NOMO-1 treated with DMSO at 0.1 percent for 48 hours (cell line): ENCODE measurements at regions not wholly inside any gene's neighbourhood (a gene's known extent, or its start where the extent isn't known, plus 50 kb on each side); places are given as distances from the start of the nearest gene placed in this dataset.
"Not testable (repeated sequence)": the region's sequence is repeated elsewhere in the genome, so short reads cannot be mapped to it uniquely, and the experiment has no call there.

Source experiments
- DNase-seq: peaks from one replicate; lab custom pipeline; 2025; ENCODE audit not compliant: unreplicated experiment; lab: John Stamatoyannopoulos, UW

DNA sequence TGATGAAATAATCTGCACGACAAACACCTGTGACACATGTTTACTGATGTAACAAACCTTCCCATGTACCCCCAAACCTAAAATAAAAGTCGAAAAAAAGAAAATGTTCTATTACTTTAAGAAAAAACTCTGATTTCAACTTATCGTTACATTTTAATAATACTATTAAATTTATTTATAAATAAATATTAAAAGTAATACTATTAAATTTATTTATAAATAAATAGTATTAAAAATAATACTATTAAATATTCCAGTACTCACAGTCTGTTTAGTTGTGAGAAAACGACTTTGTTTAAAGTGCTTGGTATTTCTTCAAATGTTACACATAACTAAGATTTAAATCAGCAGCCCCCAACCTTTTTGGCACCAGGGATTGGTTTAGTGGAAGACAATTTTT lies 471.6 kb upstream of the PRKX start:
- DNase-seq = no peak

DNA sequence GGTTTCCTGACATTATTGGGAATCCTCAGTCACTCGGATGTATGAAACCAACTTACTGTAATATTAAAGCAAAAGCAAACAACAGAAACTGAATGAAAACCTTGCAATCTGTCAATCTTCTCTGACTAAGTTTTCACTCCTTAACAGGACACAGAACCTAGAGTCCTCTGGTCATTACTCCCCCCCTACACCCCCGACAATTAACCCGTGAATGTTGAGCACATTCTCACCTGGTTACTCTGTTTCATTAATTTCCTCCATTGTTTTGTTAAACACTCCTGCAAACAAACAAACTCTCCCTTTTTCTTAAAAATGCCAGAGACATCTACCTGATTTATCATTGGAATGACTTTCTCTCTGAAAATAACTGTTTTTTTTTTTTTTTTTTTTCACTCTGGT lies 469.0 kb upstream of the PRKX start:
- no peak for DNase-seq

DNA sequence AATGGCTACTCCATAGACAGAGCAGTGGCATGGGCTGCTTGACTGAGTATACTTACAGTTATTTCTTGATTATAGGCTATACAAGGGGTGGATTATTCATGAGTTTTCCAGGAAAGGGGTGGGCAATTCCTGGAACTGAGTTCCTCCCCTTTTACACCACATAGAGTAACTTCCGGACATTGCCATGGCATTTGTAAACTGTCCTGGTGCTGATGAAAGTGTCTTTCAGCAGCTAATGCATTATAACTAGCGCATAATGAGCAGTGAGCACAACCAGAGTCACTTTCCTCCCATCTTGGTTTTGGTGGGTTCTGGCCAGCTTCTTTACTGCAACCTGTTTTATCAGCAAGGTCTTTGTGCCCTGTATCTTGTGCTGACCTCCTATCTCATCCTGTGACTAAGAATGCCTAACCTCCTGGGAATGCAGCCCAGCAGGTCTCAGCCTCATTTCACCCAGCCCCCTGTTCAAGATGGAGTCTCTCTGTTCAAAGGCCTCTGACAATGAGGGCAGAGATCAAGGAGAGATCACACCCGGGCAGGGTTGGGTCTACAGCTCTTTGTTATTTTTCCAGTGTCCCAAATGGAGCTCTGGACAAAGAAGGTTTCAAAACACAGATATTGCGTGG lies 468.4 kb upstream of the PRKX start:
- no peak for DNase-seq

DNA sequence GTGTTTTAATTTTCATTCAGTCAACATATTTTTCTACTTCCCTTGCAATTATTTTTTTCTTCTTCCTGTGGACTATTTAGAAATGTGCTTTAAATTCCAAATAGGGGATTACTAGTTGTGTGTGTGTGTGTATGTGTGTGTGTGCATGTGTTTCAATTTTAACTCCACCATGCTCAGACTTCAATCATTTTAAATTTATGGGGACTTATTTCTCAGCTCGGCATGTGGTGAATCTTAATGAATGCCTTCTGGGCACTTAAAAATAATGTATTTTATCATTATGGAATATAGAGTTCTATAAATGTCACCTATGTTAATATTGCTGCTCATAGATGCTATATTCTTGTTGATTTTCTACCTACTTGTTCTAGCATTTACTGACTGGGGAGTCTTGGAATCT lies 465.6 kb upstream of the PRKX start:
- no peak for DNase-seq

DNA sequence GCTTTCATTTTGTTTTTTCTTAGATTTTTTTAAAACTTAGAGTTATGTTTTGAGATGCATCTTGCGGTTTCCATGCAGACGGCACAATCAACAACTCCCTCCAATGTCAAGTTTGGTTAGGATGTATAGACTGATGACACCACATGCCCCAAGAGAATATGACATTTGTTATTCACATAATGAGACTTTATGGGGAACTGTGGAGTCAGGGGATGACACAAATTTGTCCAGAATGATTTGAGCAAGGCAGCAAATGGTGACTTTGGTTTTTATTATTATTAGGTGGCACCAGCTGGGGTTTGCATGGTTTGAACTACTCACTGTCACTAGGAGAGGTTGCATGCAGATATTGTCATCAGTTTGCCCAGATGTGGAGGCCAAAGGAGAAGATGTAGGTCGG lies 461.8 kb upstream of the PRKX start:
- no peak for DNase-seq

DNA sequence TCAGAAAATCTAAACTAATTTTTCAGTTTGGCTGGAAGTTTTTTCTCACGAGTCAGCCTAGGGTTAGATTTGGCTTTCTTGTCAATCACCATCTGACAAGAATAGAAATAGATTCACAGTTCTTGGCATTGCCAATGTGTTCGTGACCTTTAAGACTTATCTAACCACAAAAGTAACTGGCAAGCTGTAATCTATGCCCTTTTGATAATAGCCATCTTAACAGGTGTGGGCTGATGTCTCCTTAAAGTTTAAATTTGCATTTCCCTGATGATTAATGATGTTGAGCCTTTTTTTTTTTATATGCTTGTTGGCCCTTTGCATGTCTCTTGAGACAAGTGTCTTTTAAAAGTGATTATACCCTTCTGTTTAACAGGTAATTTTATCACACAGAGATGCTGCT lies 460.3 kb upstream of the PRKX start:
- no peak for DNase-seq

DNA sequence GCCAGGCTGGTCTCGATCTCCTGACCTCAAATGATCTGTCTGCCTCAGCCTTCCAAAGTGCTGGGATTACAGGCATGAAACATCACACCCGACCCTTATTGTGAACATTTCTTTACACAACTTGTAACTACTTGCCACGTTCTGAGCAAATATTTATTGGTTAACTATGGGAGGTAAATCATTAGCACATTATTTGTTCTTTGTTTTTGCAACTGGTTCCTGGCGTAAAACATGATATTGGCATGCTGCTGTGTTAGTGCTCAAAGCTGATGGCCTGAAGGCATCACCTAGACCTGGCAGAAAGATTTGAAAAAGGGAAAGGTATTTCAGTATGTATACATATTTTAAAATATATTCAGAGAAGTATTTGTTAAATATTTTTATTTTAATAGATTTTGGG lies 438.3 kb upstream of the PRKX start:
- DNase-seq = no peak

DNA sequence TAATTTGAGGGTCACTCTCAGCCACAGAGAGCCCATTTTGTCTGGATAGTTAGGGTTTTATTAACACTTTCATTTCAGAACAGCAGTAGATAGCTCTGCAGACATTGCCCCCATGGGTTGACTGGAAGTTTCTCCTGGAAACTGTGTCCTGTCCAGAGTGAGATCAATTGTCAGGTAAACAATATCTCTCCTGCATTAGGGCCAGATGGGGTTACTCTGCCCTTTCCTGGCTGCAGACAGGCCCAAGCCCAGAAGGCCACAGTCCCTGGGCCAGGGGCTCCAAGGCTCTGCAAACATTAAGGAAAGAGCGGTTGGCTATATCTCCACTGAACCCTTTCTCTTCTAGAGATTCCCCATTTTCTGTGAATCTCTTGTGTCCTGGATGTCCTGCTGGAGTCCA lies 436.8 kb upstream of the PRKX start:
- DNase-seq = no peak

DNA sequence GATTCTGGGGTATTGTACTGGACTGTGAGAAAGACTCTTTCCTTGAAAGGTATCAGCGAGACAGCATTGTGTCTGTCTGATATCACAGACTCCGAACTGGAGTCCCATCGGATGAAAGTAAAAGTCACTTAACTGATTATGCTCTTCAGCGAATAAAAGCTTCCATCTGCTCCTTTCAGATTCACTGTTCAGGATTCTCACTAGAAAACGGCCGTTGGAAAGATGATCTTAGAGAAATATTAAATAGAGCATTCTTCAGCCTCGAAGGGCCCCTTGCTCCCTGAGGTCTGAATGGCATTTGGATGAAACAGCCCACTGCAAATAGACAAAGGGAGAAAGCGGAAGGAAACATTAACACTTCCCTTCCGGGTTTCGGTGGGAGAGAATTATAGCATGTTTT lies 416.2 kb upstream of the PRKX start:
- no peak for DNase-seq

DNA sequence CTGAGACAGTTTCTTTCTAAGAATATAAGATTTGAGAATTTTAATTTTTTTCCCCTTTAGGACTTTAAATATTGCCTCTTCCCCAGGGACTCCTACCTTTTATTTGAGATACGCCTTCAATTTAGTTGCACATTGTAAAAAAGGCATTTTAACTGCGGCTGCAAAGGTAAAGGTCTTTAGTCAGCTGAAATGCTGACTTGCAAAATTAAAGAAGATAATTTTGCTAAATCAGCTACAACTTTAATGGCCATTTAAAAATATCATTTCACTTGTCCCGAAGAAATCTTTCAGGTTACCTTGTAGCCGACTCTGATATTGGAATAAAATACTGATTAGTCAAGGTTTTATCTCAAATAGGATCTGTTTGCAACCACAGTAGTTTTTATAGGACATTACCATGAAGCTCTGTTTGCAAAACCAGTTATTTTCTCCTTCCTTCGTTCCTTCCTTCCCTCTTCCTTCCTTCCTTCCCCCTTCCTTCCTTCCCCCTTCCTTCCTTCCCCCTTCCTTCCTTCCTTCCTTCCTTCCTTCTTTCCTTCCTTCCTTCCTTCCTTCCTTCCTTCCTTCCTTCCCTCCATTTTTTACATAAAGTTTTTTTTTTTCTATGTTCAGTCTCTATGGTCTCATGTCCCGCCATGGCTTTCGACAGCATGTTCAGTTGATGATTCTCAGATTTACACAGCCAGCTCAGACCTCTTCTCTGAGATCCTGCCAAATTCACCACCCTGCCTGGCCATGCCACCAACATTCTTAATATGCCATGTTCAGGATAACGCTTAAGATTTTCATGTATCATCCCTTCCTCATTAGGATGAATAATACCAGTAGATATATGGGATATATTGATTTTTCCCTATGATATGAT lies 405.4 kb upstream of the PRKX start:
- no peak for DNase-seq

DNA sequence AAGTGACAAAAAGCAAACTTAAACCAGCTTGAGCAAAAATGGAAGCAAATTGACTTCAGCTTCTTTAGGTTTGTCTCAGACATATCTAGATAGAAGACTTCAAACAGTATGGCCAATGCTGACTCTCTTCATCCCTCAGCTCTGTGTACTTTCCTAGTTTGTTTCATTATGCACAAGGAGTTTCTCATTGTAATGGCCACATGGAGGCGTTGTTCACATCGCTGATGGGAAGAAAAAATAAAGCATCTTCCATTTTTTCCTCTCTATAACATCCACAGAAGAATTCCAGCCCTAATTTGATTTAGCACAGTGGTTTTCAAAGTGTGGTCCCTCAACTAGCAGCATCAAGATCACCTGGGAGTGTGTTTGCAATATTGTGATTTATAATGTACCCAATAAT lies 397.5 kb upstream of the PRKX start:
- no peak for DNase-seq

DNA sequence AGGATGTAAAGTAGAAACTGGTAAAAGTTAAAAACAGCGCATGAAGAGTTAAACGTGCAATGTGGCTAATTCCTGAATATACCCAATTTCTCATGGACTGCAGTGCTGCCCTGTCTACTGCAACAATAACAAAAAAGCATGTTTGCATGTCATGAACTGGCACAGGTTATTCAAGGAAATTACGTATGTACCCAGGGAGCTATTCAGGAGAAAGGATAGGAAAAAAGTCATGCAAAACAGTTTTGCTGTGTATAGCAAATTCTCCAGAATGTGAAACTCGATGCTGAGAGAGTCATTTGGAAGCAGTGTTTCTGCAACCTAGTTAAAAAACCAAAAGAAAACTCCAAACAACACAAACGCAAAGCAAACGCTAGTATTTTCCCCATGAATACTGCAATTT lies 381.5 kb upstream of the PRKX start:
- DNase-seq = no peak

DNA sequence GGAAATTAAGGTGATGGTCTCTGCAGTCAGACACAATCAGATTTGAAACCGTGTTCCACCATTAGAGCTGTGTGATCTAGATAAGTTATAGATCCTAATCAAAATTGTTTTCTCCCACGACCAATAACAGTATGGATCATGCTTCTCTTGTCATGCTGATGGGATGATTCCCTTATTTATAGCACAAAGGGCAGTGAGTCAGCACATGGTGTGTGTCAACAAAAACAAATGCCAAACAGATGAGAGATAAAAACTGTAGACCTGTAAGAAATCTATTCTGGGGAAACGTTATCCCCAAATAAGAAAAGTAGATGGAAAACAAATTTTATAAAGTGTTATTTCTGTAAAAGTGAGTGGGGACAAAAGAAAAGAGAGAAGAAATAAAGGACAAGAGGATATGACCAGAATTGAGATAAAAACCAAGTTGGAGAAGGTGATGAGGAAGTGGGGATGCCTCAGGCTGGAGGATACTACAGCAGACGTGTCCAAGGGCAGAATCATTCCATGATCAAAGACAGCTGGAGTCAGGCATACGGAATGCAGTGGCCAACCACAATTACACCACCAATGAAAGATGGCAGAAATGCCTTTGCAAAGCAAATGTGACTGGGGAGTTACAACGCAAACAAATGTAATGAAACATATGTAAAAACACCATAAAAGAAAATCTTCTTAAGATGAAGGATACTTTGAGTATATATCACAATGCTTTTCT lies 377.8 kb upstream of the PRKX start:
- DNase-seq = no peak

DNA sequence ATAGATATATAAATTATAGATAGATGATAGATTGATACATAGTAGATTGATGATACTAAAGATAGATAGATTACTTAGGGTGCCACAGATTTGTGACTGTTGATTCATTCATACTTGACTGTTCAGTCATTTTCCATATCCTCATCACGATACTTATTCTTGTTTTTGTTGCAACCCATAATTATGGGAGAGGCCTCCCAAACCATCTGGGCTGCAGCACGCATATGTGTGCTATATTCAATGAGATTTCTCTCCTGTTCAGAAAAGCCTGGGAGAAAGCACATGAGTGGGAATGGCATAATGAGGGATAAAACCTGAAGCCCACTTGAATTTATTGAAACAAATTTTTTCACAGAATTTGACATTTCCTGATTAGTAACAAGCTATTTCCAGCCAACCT lies 346.4 kb upstream of the PRKX start:
- no peak for DNase-seq

DNA sequence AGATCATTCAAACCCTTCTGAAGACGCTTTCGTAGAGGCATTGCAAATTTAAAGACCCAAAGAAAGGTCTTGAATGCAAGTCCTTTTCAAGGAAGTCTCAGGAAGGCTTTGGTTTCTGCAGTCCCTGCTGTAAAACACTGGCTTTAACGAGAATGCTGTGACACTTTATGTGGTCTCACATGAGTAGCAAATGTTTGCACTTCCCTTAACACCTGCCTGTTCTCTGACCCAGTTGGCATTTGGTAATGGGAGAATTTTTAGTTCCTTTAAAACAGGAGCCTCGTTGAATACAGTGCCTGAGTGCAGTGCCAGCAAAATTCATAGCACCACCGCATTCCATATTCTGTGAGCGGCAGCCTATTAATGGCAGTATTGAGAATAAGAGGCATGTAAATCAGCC lies 330.5 kb upstream of the PRKX start:
- no peak for DNase-seq

DNA sequence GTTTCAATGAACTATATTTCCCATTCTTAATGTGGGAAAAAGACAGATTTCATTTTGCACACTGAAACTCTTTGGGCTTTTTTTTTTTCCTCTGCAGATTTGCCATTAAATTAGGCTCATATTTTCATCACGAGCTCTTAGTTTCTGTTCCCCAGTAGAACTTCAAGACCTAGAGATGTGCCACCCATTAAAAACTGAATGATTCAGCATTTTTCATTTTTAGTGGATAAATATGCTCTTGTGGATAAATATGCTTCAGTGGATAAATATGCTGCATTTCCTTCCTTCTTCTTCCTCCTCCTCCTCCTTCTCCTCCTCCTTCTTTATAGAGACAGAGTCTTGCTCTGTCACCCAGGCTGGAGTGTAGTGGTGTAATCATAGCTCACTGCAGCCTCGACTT lies 322.4 kb upstream of the PRKX start:
- no peak for DNase-seq

DNA sequence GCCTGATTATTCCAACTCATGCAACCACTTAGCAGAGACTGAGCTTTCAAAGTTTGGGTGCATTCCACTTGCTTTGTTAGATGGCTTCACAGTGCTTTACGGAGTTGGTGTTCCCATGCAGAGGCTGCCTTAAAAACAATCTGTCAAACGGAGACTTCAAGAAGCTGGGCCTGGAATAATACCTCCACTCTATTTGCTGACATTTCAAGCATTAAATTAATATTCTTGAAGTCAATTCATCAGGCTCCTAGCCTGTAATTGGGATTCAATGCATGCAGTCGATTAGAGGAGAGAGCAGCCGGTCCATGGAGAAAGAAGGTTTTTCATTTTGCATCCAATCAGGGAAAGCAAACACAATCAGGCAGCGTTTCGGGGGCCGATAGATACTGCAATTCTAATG lies 314.7 kb upstream of the PRKX start:
- DNase-seq = no peak

DNA sequence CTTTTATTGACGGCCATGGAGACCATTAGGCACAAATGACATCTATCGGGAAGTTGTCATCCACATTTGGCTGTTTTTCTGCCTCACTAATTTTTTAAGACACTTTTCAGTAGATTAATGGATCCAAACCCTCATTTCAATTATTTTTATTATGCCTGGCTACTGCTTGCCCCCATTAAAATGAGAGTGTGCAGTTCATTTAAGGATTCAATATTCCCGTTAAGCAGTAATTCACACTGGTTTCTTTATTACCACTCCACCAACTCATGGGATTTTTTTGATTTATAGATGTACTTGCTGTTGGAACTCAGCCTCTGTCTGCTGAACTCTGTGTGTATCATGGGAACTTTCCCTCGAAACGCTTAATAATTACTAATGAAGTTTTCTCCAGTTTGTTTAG lies 291.8 kb upstream of the PRKX start:
- no peak for DNase-seq

DNA sequence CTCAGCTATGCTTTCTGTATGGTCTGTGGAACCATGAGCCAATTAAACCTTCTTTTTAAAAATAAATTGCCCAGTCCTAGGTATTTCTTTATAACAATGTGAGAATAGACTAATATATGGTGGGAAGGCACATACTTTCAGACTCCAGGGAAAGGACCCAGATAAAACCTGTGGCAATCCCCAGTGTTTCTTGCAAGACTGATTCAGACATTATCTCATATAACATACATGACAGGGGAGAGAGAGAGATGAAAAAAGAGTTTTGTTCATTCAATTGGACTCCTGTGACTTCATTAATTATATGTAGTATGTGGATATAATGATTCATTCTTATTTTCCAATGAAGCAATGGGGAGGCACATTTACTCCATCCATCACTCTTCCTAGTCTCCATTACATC lies 291.4 kb upstream of the PRKX start:
- no peak for DNase-seq

DNA sequence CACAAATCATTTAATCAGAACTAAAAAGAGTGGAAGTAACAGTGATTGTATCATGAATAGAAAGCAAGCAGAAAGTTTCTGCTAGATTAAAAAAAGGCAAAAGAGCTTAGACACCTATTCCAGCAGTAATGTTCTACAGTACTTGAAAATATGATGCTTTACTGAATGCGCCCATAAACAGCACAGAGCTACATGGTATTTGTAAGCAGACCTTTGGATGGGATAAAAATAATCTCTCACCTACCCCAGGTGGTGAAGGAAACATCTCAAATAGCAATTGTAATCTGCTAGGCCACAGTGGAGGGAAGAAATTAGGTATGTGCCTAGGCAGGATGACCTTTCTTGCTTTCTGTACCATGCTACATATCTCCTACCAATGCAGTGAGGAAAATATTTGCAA lies 280.9 kb upstream of the PRKX start:
- no peak for DNase-seq

DNA sequence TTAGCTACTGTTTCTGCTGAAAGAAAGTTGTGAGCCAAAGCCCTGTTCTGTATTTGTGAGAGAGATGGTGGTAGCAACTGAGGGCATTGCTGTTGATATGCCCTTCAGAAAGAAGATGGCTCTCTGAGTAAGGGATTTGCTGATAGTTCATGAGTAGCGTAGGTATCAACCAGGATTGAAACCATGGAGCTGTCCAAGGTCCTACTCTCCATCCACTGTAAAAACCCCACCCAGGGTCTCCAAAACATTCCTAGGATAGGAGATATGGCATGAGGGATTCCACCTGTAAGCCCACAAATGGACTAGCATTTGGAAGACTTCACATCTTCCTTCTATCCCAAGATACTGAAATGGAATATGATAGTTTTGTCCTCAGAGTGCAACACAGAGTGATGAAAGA lies 277.1 kb upstream of the PRKX start:
- DNase-seq = no peak

DNA sequence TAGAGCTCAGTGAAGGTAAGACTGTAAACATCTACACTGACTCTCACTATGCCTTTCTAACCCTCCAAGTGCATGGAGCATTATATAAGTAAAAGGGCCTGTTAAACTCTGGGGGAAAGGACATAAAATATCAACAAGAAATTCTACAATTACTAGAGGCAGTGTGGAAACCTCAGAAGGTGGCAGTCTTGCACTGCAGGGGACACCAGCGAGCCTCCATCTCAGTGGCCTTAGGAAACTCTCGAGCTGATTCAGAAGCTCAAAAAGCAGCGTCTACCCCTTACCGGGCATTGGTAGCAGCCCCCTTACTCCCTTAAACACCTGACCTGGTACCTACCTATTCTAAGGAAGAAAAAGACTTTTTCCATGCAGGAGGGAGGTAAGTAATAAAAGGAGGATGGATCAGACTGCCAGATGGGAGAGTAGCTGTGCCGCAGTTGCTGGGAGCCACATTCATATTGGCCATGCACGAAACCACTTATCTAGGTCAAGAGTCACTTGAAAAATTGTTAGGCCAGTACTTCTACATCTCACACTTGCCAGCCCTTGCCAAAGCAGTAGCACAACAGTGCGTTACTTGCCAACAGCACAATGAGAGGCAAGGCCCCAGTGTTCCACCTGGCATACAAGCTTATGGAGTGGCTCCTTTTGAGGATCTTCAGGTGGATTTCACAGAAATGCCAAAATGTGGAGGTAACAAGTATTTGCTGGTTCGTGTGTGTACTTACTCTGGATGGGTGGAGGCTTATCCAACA lies 258.8 kb upstream of the PRKX start:
- DNase-seq = not testable (repeated sequence)
